ENCODE measurements at regions not wholly inside any gene's neighbourhood (a gene's known extent, or its start where the extent isn't known, plus 50 kb on each side); places are given as distances from the start of the nearest gene placed in this dataset.
"Not testable (repeated sequence)": the region's sequence is repeated elsewhere in the genome, so short reads cannot be mapped to it uniquely, and the experiment has no call there.

DNA sequence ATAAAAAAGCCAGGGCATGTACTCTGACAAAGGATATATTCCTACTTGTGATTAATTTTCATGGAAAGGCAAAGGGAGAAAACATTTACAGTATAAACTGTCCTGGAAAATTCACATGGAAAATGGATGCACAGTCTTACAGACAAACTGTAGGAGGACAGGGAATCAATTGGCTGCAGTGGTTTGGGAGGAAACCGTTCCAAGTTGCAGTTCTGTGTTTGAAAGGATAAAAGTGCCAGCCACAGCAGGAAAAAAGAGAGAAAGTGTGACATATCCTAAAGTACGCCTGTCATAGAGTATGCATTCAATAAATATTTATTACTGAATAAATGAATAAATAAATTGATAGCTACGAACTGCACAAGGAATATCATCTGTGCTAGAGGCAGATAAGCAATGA is 462.9 kb downstream of the RAB38 start:
- Histone ChIP-seq H3K4me1 (ENCODE audit: control insufficient read depth in 1 of 2, insufficient read depth in 1 of 2, low read depth in 1 of 2, low read length in 1 of 2) (no peaks in the 10 kb centered on the region), H3K27me3 (no peaks in the 10 kb centered on the region), H3K4me3 (ENCODE audit: low read depth in 1 of 2, low read length in 1 of 2) (no peak overlapping the region), H3K9me3 (no peaks in the 10 kb centered on the region), H3K27ac (no peak overlapping the region), H3K36me3 (no peaks in the 10 kb centered on the region)
- TF ChIP-seq, protein P1, sequence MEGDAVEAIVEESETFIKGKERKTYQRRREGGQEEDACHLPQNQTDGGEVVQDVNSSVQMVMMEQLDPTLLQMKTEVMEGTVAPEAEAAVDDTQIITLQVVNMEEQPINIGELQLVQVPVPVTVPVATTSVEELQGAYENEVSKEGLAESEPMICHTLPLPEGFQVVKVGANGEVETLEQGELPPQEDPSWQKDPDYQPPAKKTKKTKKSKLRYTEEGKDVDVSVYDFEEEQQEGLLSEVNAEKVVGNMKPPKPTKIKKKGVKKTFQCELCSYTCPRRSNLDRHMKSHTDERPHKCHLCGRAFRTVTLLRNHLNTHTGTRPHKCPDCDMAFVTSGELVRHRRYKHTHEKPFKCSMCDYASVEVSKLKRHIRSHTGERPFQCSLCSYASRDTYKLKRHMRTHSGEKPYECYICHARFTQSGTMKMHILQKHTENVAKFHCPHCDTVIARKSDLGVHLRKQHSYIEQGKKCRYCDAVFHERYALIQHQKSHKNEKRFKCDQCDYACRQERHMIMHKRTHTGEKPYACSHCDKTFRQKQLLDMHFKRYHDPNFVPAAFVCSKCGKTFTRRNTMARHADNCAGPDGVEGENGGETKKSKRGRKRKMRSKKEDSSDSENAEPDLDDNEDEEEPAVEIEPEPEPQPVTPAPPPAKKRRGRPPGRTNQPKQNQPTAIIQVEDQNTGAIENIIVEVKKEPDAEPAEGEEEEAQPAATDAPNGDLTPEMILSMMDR (IDR thresholded peaks at IDR 0.05), result no peak

DNA sequence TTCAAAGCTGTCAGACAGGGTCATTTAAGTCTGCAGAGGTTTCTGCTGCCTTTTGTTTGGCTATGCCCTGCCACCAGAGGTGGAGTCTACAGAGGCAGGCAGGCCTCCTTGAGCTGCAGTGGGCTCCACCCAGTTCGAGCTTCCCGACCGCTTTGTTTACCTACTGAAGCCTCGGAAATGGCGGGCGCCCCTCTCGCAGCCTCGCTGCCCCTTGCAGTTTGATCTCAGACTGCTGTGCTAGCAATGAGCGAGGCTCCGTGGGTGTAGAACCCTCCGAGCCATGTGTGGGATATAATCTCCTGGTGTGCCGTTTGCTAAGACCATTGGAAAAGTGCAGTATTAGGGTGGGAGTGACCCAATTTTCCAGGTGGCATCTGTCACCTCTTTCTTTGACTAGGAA is 471.7 kb downstream of the RAB38 start:
- H3K27me3 ChIP-seq; H3K4me1 ChIP-seq (ENCODE audit: control insufficient read depth in 1 of 2, insufficient read depth in 1 of 2, low read depth in 1 of 2, low read length in 1 of 2); H3K4me3 ChIP-seq (ENCODE audit: low read depth in 1 of 2, low read length in 1 of 2); H3K36me3 ChIP-seq; H3K27ac ChIP-seq; H3K9me3 ChIP-seq: not testable (repeated sequence)

DNA sequence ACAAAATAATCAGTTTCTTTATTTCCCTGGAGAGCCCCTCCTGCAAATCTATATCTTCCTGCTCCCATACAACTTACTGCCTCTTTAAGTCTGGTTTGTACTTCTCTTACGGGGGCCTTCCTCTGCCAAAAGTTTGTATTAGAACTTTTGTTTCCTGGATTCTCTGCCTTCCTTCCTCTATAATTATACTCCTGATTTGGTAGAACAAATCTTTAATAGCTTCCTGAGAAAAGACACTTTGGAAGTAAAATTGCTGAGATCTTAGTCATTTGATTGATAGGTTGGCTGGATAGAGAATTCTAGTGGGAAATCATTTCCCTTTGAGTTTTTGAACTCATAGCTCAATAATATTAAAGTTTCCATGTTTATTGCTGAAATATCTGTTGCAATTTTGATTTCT is 499.2 kb downstream of the RAB38 start:
- no peaks in the 10 kb centered on the region for H3K36me3 ChIP-seq
- TF ChIP-seq, protein P1 (IDR thresholded peaks at IDR 0.05), result no peak
- H3K9me3 ChIP-seq, result no peaks in the 10 kb centered on the region
- H3K4me1 ChIP-seq (ENCODE audit: control insufficient read depth in 1 of 2, insufficient read depth in 1 of 2, low read depth in 1 of 2, low read length in 1 of 2), result no peaks in the 10 kb centered on the region
- no peak overlapping the region for H3K4me3 ChIP-seq (ENCODE audit: low read depth in 1 of 2, low read length in 1 of 2)
- H3K27ac ChIP-seq, result no peak overlapping the region
- no peaks in the 10 kb centered on the region for H3K27me3 ChIP-seq

DNA sequence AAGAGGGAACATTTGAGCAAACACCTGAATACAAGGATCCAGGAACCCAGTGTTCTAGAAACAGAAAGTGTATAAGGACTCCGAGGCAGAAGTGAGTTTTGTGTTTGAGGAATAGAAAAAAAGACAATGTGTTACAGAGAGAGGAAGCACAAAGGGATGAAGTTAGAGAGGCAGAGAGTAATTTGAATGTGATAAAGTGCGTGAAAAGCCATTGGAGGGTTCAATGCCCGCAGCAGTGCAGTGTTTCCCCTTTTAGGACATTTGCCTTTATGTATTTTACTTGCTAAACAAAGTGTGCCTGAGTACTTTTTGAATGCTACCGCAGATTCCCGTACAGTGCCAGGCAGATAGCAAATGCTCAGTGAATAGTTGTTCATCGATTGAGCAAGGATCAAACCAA is 508.5 kb downstream of the RAB38 start:
- Histone ChIP-seq H3K4me1 (ENCODE audit: control insufficient read depth in 1 of 2, insufficient read depth in 1 of 2, low read depth in 1 of 2, low read length in 1 of 2) (no peaks in the 10 kb centered on the region), H3K9me3 (no peaks in the 10 kb centered on the region), H3K27me3 (no peaks in the 10 kb centered on the region), H3K27ac (no peak overlapping the region), H3K36me3 (no peaks in the 10 kb centered on the region), H3K4me3 (ENCODE audit: low read depth in 1 of 2, low read length in 1 of 2) (no peak overlapping the region)
- TF ChIP-seq, protein P1 (IDR thresholded peaks at IDR 0.05), result no peak

DNA sequence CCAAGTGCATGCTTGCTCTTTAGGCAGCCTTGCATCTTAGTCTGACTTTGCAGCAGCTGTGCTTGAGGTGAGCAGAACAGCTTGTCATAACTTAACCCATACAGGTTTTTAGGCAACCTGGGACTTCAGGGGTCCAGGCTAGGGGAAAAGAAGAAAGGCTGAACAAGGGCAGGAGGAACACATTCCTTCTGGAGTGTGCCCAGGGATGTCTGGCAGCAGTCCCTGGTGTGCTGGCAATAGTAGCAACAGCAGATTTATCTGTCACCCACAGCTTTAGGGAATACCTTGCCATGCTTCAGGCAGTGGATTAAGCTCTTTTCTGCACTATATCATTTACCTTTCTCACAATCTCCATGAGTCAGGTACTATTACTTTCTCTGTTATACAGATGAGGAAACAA is 513.0 kb downstream of the RAB38 start:
- H3K4me3 ChIP-seq (ENCODE audit: low read depth in 1 of 2, low read length in 1 of 2), result no peak overlapping the region
- TF ChIP-seq, protein P1 (IDR thresholded peaks at IDR 0.05), result no peak
- H3K9me3 ChIP-seq, result no peaks in the 10 kb centered on the region
- no peak overlapping the region for H3K27ac ChIP-seq
- no peaks in the 10 kb centered on the region for H3K27me3 ChIP-seq
- no peaks in the 10 kb centered on the region for H3K4me1 ChIP-seq (ENCODE audit: control insufficient read depth in 1 of 2, insufficient read depth in 1 of 2, low read depth in 1 of 2, low read length in 1 of 2)
- no peaks in the 10 kb centered on the region for H3K36me3 ChIP-seq

DNA sequence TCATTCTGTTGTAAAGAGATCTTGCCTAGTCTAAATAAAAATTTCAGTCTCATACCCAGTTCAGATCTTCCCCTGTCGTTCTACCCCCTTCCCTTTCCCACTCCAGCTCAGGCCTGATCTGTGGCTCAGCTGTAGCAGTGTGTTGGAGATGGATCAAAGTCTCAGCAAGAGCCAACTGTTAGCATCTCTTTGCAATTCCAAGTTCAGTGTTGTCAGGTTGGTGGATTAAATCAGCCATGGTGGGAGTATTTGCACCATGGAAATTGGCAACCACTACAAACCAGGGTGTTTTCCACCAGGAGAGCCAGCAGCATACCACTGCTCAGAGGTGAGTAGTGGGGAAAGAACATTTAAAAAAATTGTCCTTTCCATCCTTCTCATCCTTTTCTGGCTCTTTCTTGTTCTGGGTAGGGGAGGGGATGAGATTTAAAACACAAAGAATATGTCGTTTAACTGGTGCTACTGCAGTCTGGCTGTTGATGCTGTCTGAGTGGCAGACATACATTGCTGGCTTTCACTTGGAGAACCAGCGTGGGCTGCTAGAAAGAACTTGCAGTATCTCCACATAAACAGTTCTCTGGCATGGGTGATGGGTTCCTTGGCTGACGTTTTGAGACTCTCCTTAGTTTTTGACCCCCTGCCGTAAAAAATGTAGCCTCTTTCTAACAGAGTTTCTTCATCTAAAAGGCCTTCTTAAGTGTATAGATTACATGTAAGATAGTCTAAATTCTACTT is 514.1 kb downstream of the RAB38 start:
- Histone ChIP-seq H3K36me3 (no peaks in the 10 kb centered on the region), H3K4me3 (ENCODE audit: low read depth in 1 of 2, low read length in 1 of 2) (no peak overlapping the region), H3K9me3 (no peaks in the 10 kb centered on the region), H3K27me3 (no peaks in the 10 kb centered on the region), H3K4me1 (ENCODE audit: control insufficient read depth in 1 of 2, insufficient read depth in 1 of 2, low read depth in 1 of 2, low read length in 1 of 2) (no peaks in the 10 kb centered on the region), H3K27ac (no peak overlapping the region)
- TF ChIP-seq, protein P1 (IDR thresholded peaks at IDR 0.05), result no peak

All from neutrophil (primary cell).